ENCODE measurements at regions not wholly inside any gene's neighbourhood (a gene's known extent, or its start where the extent isn't known, plus 50 kb on each side); places are given as distances from the start of the nearest gene placed in this dataset.

DNA sequence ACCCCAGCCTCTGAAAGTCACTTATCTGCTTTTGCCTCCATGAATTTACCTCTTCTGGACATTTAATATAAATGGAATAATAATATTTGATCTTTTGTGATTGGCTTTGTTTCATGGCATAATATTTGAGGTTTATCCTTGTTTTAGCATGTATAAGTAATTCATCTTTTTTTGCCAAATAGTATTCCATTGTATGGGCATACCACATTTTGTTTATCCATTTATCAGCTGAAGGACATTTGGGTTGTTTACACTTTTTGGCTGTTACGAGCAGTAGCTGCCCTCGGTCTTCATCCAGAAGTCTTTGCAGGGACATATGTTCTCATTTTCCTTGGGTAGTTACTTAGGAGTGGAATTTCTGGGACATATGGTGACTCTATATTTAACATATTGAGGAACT, 53.0 kb upstream of the SMIM21 start:
- no TSS peak for BruUV-seq (replicated peaks)
- H3K4me3 Mint-ChIP-seq (ENCODE audit: low read depth, unreplicated experiment), result no peak overlapping the region
- H3K4me1 Mint-ChIP-seq (ENCODE audit: low read depth, unreplicated experiment), result no peaks in the 10 kb centered on the region
- TF ChIP-seq, protein P1, sequence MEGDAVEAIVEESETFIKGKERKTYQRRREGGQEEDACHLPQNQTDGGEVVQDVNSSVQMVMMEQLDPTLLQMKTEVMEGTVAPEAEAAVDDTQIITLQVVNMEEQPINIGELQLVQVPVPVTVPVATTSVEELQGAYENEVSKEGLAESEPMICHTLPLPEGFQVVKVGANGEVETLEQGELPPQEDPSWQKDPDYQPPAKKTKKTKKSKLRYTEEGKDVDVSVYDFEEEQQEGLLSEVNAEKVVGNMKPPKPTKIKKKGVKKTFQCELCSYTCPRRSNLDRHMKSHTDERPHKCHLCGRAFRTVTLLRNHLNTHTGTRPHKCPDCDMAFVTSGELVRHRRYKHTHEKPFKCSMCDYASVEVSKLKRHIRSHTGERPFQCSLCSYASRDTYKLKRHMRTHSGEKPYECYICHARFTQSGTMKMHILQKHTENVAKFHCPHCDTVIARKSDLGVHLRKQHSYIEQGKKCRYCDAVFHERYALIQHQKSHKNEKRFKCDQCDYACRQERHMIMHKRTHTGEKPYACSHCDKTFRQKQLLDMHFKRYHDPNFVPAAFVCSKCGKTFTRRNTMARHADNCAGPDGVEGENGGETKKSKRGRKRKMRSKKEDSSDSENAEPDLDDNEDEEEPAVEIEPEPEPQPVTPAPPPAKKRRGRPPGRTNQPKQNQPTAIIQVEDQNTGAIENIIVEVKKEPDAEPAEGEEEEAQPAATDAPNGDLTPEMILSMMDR (IDR thresholded peaks at IDR 0.05; ENCODE audit: unreplicated experiment), result no peak
- peaks cover 13% of the 10 kb centered on the region for H3K9me3 Mint-ChIP-seq (ENCODE audit: low read depth, unreplicated experiment)
- intact Hi-C loops (cut with micrococcal nuclease; ENCODE audit: unreplicated experiment), result no loop called here
- no peak overlapping the region for H3K27ac Mint-ChIP-seq (ENCODE audit: unreplicated experiment)
- H3K27me3 Mint-ChIP-seq (ENCODE audit: unreplicated experiment), result no peaks in the 10 kb centered on the region
- H3K36me3 Mint-ChIP-seq (ENCODE audit: insufficient read depth, unreplicated experiment), result no peaks in the 10 kb centered on the region
- CTCF ChIA-PET, result no interaction called here
- no peak for DNase-seq

DNA sequence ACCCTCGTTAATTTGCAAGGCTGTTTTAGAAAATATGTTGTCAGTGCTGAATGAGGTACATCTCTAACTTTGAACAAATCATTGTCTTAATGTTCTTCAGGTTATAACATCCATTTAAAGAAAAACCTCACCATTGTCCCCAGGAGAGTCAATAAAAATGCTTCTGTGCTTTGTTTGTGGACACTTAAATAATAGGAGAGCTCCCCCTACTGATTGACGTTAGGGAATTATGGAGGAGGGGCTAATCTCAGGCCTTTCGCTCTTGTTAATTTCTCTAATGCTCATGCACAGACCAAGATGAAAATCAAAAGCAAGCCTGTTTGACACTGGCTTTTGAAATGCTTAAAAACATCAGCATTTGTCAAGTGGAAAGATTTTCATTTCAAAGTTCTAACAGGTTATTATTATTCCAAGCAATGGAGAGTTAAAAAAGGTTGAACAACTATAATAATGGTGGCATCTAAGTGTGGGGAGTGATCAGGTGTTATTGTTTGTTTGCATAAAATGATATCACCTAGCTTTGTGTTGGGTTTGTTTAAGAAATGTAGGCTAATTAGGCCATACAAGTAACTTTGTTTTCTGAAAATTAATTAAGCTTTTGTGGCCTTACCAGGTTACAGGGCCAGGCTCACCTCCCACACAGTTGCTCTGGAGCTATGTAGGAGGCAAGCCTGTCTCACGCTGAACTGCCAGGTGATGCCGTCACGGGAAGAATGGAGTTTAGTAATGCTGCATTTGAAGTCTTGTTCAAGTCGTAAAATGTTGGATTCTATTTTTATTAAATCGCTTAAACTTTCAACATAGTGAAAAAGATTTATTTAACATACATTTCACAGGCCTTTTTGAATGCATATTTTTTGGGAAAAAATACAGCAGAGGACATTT, 51.7 kb upstream of the SMIM21 start:
- CTCF ChIA-PET, result interaction anchor here (1.0 kb wide), 1 partner anchor 438 kb away, joined by 3 read pairs; no protein-coding TSS in a partner anchor
- H3K9me3 Mint-ChIP-seq (ENCODE audit: low read depth, unreplicated experiment), result peaks cover 13% of the 10 kb centered on the region

GRCh38 chr18:75477900-75478299, 50.4 kb upstream of the SMIM21 start:
- DNase-seq, result no peak
- intact Hi-C loops (cut with micrococcal nuclease; ENCODE audit: unreplicated experiment), result loop anchor here (2.0 to 10.0 kb wide), 2 partner anchors 433 to 823 kb away; no protein-coding TSS in a partner anchor
- no TSS peak for BruUV-seq (replicated peaks)

More for the DNA sequence above, 51.7 kb upstream of the SMIM21 start:
- Mint-ChIP-seq H3K36me3 (ENCODE audit: insufficient read depth, unreplicated experiment) (no peaks in the 10 kb centered on the region), H3K4me1 (ENCODE audit: low read depth, unreplicated experiment) (no peaks in the 10 kb centered on the region), H3K27me3 (ENCODE audit: unreplicated experiment) (no peaks in the 10 kb centered on the region), H3K27ac (ENCODE audit: unreplicated experiment) (no peak overlapping the region), H3K4me3 (ENCODE audit: low read depth, unreplicated experiment) (no peak overlapping the region)
- DNase-seq, result peak; percentile 13
- no TSS peak for BruUV-seq (replicated peaks)
- intact Hi-C loops (cut with micrococcal nuclease; ENCODE audit: unreplicated experiment), result loop anchor here (1.0 to 10.0 kb wide), 3 partner anchors 434 to 824 kb away; no protein-coding TSS in a partner anchor
- TF ChIP-seq, protein P1 (IDR thresholded peaks at IDR 0.05; ENCODE audit: unreplicated experiment), result peak; percentile 10

More at GRCh38 chr18:75477900-75478299, 50.4 kb upstream of the SMIM21 start:
- Mint-ChIP-seq H3K27ac (ENCODE audit: unreplicated experiment) (no peak overlapping the region), H3K9me3 (ENCODE audit: low read depth, unreplicated experiment) (peaks cover 6% of the 10 kb centered on the region), H3K4me3 (ENCODE audit: low read depth, unreplicated experiment) (no peak overlapping the region), H3K36me3 (ENCODE audit: insufficient read depth, unreplicated experiment) (no peaks in the 10 kb centered on the region), H3K27me3 (ENCODE audit: unreplicated experiment) (no peaks in the 10 kb centered on the region), H3K4me1 (ENCODE audit: low read depth, unreplicated experiment) (no peaks in the 10 kb centered on the region)
- TF ChIP-seq, protein P1 (IDR thresholded peaks at IDR 0.05; ENCODE audit: unreplicated experiment), result no peak
- CTCF ChIA-PET, result no interaction called here

All from Calu3 (cell line).